Thoracic aorta (tissue), 2 donors: ENCODE measurements at regions not wholly inside any gene's neighbourhood (a gene's known extent, or its start where the extent isn't known, plus 50 kb on each side); places are given as distances from the start of the nearest gene placed in this dataset.

Experiments
- ATAC-seq: fragments of 150-250 bp; one replicate; pipeline ENCODE4 v1.8.0; 2017; ENCODE audit warnings: low read depth; ENCODE audit not compliant: insufficient number of reproducible peaks, low FRiP score
- DNase-seq: peaks from one replicate; pipeline ENCODE4 v3.0.0-alpha.2; 2020; ENCODE audit warnings: low spot score
- H3K27ac ChIP-seq, 2 donors: fragments of 200-600 bp; sonication (generic); 1 replicate in 1 of 2; 2 replicates in 1 of 2; pipeline ENCODE4 v1.5.1; 2016; ENCODE audit warnings: mild to moderate bottlenecking in 2 of 2, moderate library complexity in 2 of 2
- H3K27me3 ChIP-seq: fragments of 200-600 bp; sonication (generic); replicated peaks from 2 replicates; pipeline ENCODE4 v1.6.0; 2016; ENCODE audit warnings: mild to moderate bottlenecking; ENCODE audit not compliant: insufficient read depth
- H3K36me3 ChIP-seq: fragments of 200-600 bp; sonication (generic); one replicate; pipeline ENCODE4 v1.5.1; 2016
- H3K4me1 ChIP-seq, 2 donors: fragments of 200-600 bp; sonication (generic); 1 replicate in 1 of 2; 2 replicates in 1 of 2; pipeline versions ENCODE4 v1.5.1 to v1.6.0; 2016; ENCODE audit warnings: low read depth in 2 of 2, mild to moderate bottlenecking in 1 of 2; ENCODE audit not compliant: control insufficient read depth in 1 of 2
- H3K4me3 ChIP-seq: fragments of 200-600 bp; sonication (generic); 2 replicates; pipeline ENCODE4 v1.5.1; 2016; ENCODE audit warnings: mild to moderate bottlenecking
- H3K9me3 ChIP-seq: fragments of 200-600 bp; sonication (generic); 2 replicates; pipeline ENCODE4 v1.5.1; 2016
- TF ChIP-seq, protein P1 (sequence below): fragments of 200-600 bp; sonication (generic); IDR thresholded peaks from one replicate; pipeline ENCODE4 v1.5.1; 2019; ENCODE audit warnings: antibody characterized with exemption

DNA sequence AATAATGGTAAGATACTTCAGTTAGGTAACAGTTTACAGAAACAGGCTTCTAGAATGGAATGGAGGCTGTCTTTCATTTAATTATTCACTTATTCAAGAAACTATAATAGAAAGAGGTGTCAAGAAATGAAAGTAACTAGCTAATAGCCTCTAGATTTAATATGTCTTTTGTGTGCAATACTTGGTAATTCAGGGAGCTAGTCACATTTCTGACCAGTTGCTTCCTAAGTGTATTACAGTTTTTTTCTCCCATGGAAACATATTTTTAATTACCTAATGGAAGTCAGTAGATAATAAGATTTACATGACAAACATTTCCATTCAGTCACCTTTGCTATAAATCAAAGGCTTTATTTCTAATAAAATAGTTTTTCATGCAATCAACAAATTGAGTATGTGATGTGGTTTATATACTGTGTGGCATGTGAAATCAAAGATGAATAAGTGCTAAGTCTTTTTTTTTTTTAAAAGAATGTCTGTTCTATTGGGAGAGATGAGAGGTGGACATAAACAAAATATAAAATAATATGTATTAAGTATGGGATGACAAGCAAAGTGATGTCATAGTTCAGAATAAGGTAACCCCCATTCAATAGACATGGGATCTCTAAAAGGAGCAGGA is 985.7 kb downstream of the SQOR start:
- ATAC-seq (no peak), DNase-seq (no peak)
- Histone ChIP-seq H3K36me3 (no peaks in the 10 kb centered on the region), H3K4me1 (no peaks in the 10 kb centered on the region), H3K27me3 (no peaks in the 10 kb centered on the region), H3K4me3 (no peak overlapping the region), H3K27ac (no peak overlapping the region), H3K9me3 (peaks cover 4% of the 10 kb centered on the region)
- TF ChIP-seq, protein P1, sequence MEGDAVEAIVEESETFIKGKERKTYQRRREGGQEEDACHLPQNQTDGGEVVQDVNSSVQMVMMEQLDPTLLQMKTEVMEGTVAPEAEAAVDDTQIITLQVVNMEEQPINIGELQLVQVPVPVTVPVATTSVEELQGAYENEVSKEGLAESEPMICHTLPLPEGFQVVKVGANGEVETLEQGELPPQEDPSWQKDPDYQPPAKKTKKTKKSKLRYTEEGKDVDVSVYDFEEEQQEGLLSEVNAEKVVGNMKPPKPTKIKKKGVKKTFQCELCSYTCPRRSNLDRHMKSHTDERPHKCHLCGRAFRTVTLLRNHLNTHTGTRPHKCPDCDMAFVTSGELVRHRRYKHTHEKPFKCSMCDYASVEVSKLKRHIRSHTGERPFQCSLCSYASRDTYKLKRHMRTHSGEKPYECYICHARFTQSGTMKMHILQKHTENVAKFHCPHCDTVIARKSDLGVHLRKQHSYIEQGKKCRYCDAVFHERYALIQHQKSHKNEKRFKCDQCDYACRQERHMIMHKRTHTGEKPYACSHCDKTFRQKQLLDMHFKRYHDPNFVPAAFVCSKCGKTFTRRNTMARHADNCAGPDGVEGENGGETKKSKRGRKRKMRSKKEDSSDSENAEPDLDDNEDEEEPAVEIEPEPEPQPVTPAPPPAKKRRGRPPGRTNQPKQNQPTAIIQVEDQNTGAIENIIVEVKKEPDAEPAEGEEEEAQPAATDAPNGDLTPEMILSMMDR, result no peak

DNA sequence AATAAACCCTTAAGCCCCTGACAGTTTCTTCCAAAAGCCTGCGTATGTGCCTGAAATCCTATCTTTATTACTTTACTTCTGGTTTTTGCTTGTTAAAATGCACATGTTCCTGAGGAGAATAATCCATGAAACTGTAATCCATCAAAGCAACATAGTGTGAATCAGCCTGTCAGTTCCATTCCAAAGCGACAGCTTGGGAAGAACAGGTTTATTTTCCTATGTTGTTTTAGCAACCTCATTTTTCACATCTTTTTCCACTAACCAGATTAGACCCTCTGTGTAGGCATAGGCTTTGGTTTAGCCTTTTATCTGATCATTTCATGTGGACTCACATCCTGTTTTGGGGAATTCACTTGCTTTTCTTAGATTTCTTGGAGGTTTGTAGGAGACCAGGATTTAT is 988.0 kb downstream of the SQOR start:
- Histone ChIP-seq H3K9me3 (peaks cover 8% of the 10 kb centered on the region), H3K4me1 (no peaks in the 10 kb centered on the region), H3K27ac (no peak overlapping the region), H3K4me3 (no peak overlapping the region), H3K27me3 (no peaks in the 10 kb centered on the region), H3K36me3 (no peaks in the 10 kb centered on the region)
- ATAC-seq, result no peak
- no peak for DNase-seq
- TF ChIP-seq, protein P1, result no peak

DNA sequence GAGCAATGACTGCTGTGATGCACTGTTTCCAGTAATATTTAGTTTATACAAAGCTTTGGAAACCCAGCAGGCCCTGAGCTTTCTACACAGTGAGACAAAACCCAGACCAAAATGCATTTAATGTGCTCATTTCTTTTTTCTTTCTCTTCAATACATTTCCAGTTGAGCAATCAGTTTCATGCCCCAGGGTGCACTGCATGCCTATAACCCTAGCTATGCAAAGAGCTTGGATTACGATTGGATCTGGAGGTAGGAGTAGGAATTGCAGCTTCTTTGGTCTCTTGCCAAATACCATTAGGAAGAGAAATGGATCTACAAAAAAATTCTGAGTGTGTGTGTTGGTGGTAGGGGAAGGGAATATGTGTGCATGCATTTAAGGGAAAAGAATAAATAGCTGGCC is 1001.4 kb downstream of the SQOR start:
- Histone ChIP-seq H3K4me1 (no peaks in the 10 kb centered on the region), H3K27ac (no peak overlapping the region), H3K36me3 (no peaks in the 10 kb centered on the region), H3K4me3 (no peak overlapping the region), H3K27me3 (no peaks in the 10 kb centered on the region), H3K9me3 (no peaks in the 10 kb centered on the region)
- TF ChIP-seq, protein P1, result no peak
- ATAC-seq (no peak), DNase-seq (no peak)

DNA sequence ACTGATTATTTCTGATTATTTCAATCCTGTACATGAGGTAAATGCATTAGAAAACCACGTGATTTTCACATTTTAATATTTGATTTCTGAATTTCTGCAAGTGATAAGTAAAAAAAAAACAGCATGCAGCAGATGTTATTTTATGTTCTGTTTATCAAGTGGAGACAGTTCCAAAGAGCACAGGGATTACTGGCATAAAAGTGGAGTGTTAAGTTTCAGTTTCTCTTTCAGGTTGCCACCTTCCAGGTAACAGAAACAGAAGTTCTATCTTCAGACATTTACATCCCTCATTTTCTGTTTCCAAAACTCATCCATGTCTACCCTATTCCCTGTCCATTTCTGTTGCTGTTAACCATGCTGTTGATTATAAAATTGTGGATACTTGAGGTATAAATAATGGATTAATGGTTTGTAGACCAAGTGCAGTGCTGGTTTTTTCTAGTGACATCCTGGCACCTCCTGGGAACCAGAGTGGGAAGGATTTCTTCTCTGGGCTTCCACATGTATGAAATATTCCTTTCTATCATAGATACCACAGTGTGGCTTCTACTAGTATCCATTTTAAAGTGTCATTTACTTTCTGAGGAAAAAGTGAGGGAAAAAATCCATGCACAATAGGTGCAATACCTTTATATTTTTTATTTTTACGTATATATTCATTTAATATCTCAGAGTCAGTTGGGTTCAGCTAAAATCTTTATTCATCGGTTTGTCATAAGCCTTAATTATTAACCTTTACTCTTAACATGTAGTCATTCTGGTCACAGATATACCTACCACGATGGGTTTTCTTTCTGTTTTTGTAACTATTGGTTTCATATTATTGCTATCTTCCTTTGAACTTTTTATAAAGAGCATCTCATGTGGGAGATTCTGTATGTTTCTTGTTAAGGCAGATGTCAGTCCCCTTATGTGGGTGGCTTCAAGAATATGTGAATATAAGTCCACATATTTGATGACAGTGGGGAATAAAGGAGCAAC is 1010.0 kb downstream of the SQOR start:
- Histone ChIP-seq H3K4me3 (no peak overlapping the region), H3K36me3 (no peaks in the 10 kb centered on the region), H3K4me1 (no peaks in the 10 kb centered on the region), H3K27ac (no peak overlapping the region), H3K9me3 (no peaks in the 10 kb centered on the region), H3K27me3 (no peaks in the 10 kb centered on the region)
- TF ChIP-seq, protein P1, result no peak
- ATAC-seq (no peak), DNase-seq (no peak)

- H3K4me1 ChIP-seq, result no peaks in the 10 kb centered on the region
- no peak for DNase-seq
- no peak for ATAC-seq
- H3K36me3 ChIP-seq, result no peaks in the 10 kb centered on the region
- no peaks in the 10 kb centered on the region for H3K27me3 ChIP-seq
- no peak overlapping the region for H3K27ac ChIP-seq
- no peaks in the 10 kb centered on the region for H3K9me3 ChIP-seq
- TF ChIP-seq, protein P1, result no peak
- no peak overlapping the region for H3K4me3 ChIP-seq
Measured at GRCh38 chr15:46646490-46646889, 1011.7 kb downstream of the SQOR start.
